Ishikawa (cell line): ENCODE measurements at regions not wholly inside any gene's neighbourhood (a gene's known extent, or its start where the extent isn't known, plus 50 kb on each side); places are given as distances from the start of the nearest gene placed in this dataset.

ENCODE experiments used
- CEBPB ChIP-seq: IDR thresholded peaks from 2 replicates; pipeline ENCODE4 v1.6.1; 2012
- EGR1 ChIP-seq: IDR thresholded peaks from 2 replicates; pipeline ENCODE4 v1.6.1; 2012
- RAD21 ChIP-seq: IDR thresholded peaks from 2 replicates; pipeline ENCODE4 v1.6.1; 2012; ENCODE audit warnings: low read depth
- USF1 ChIP-seq: IDR thresholded peaks from 2 replicates; pipeline ENCODE4 v1.6.1; 2012
- TF ChIP-seq, protein P1 (sequence below): IDR thresholded peaks from 2 replicates; pipeline ENCODE4 v1.6.1; 2012
- TF ChIP-seq, protein P2 (sequence below): IDR thresholded peaks from 2 replicates; pipeline ENCODE4 v1.6.1; 2012; ENCODE audit warnings: low read depth, mild to moderate bottlenecking

GRCh38 chr5:51977014-51977413, 593.8 kb downstream of the ISL1 start:
- TF ChIP-seq, protein P1, sequence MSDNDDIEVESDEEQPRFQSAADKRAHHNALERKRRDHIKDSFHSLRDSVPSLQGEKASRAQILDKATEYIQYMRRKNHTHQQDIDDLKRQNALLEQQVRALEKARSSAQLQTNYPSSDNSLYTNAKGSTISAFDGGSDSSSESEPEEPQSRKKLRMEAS, result no peak
- TF ChIP-seq RAD21 (no peak), CEBPB (no peak), USF1 (no peak), EGR1 (no peak)
- TF ChIP-seq, protein P2, sequence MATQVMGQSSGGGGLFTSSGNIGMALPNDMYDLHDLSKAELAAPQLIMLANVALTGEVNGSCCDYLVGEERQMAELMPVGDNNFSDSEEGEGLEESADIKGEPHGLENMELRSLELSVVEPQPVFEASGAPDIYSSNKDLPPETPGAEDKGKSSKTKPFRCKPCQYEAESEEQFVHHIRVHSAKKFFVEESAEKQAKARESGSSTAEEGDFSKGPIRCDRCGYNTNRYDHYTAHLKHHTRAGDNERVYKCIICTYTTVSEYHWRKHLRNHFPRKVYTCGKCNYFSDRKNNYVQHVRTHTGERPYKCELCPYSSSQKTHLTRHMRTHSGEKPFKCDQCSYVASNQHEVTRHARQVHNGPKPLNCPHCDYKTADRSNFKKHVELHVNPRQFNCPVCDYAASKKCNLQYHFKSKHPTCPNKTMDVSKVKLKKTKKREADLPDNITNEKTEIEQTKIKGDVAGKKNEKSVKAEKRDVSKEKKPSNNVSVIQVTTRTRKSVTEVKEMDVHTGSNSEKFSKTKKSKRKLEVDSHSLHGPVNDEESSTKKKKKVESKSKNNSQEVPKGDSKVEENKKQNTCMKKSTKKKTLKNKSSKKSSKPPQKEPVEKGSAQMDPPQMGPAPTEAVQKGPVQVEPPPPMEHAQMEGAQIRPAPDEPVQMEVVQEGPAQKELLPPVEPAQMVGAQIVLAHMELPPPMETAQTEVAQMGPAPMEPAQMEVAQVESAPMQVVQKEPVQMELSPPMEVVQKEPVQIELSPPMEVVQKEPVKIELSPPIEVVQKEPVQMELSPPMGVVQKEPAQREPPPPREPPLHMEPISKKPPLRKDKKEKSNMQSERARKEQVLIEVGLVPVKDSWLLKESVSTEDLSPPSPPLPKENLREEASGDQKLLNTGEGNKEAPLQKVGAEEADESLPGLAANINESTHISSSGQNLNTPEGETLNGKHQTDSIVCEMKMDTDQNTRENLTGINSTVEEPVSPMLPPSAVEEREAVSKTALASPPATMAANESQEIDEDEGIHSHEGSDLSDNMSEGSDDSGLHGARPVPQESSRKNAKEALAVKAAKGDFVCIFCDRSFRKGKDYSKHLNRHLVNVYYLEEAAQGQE, result no peak
